Lung (tissue), 11 donors: ENCODE measurements at regions not wholly inside any gene's neighbourhood (a gene's known extent, or its start where the extent isn't known, plus 50 kb on each side); places are given as distances from the start of the nearest gene placed in this dataset.

Experiments used
- ATAC-seq: fragments of 200-7000 bp; cut with Tn5 transposase; one replicate; pipeline ENCODE4 v1.9.1; 2020; ENCODE audit warnings: moderate number of reproducible peaks; ENCODE audit not compliant: insufficient read depth, low FRiP score
- DNase-seq, 3 donors: peaks; one replicate each; pipeline ENCODE4 v3.0.0-alpha.2; 2013 to 2017
- H3K27ac ChIP-seq, 2 donors: one replicate each; pipeline ENCODE4 v1.5.1; 2013; ENCODE audit warnings: mild to moderate bottlenecking in 2 of 2, moderate library complexity in 2 of 2, control low read depth in 1 of 2, inconsistent platforms in 1 of 2, low read depth in 1 of 2, low read length in 1 of 2
- H3K27me3 ChIP-seq, 3 donors: one replicate each; pipeline ENCODE4 v1.5.1; 2013; ENCODE audit warnings: low read length in 2 of 3; ENCODE audit not compliant: control insufficient read depth in 3 of 3, insufficient read depth in 3 of 3
- H3K36me3 ChIP-seq, 4 donors: one replicate each; pipeline ENCODE4 v1.5.1; 2013; ENCODE audit warnings: low read length in 4 of 4, mild to moderate bottlenecking in 1 of 4, moderate library complexity in 1 of 4; ENCODE audit not compliant: control insufficient read depth in 4 of 4, insufficient read depth in 4 of 4
- H3K4me1 ChIP-seq, 5 donors: one replicate each; pipeline ENCODE4 v1.5.1; 2013; ENCODE audit warnings: low read length in 5 of 5, mild to moderate bottlenecking in 2 of 5, moderate library complexity in 1 of 5; ENCODE audit not compliant: control insufficient read depth in 5 of 5, insufficient read depth in 5 of 5
- H3K4me3 ChIP-seq: one replicate; pipeline ENCODE4 v1.5.1; 2013; ENCODE audit warnings: mild to moderate bottlenecking, control low read depth, moderate library complexity
- H3K9ac ChIP-seq, 2 donors: one replicate each; pipeline ENCODE4 v1.5.1; 2013; ENCODE audit warnings: low read length in 2 of 2, control low read depth in 1 of 2; ENCODE audit not compliant: insufficient read depth in 1 of 2
- H3K9me3 ChIP-seq, 4 donors: one replicate each; pipeline ENCODE4 v1.5.1; 2013; ENCODE audit warnings: low read length in 3 of 4, mild to moderate bottlenecking in 1 of 4, moderate library complexity in 1 of 4; ENCODE audit not compliant: control insufficient read depth in 4 of 4, insufficient read depth in 3 of 4
- CTCF ChIP-seq: IDR thresholded peaks from 2 replicates; pipeline ENCODE4 v1.5.1; 2012; ENCODE audit warnings: mild to moderate bottlenecking; ENCODE audit errors: control extremely low read depth, extremely low read depth
- WGBS, 2 donors: extraction: QIAGEN DNeasy Blood & Tissue Kit; methylation state at CpG; one replicate each; pipeline ENCODE4 v1.1.7; 2013; 5-methylcytosine and 5-hydroxymethylcytosine counted together
- donor health status: control.
- donor health status: control.
- donor health status: Bipolar disorder and iron deficiency.
- donor health status: healthy.
- donor health status: DM: yes; HTN: yes; CAD: no.

GRCh38 chr3:64739971-64740631, 52.3 kb upstream of the ADAMTS9 start:
- TF ChIP-seq CTCF, result no peak
- Histone ChIP-seq H3K9ac (no peak overlapping the region), H3K27ac (no peak overlapping the region), H3K36me3 (no peaks in the 10 kb centered on the region), H3K27me3 (no peaks in the 10 kb centered on the region), H3K4me1 (peaks cover 0 to 7% (median 0%) of the 10 kb centered on the region in 5 donors), H3K9me3 (no peaks in the 10 kb centered on the region), H3K4me3 (no peak overlapping the region)
- 81 to 88% methylated on average over 11 of the region's 11 CpGs for WGBS, 2 donors
- DNase-seq, result no peak
- no peak for ATAC-seq
